Fibroblast of lung (primary cell): ENCODE measurements at regions not wholly inside any gene's neighbourhood (a gene's known extent, or its start where the extent isn't known, plus 50 kb on each side); places are given as distances from the start of the nearest gene placed in this dataset.

Experiments used
- DNase-seq, 2 donors: peaks; one replicate each; pipeline versions ENCODE4 v3.0.0 to v3.0.0-alpha.2; 2010; ENCODE audit warnings: low read depth in 2 of 2
- H2AFZ ChIP-seq: 2 replicates; pipeline ENCODE4 v1.5.1; 2012; ENCODE audit warnings: low read length, control low read depth, inconsistent platforms
- H3K27ac ChIP-seq: 2 replicates; pipeline ENCODE4 v1.5.1; 2011; ENCODE audit warnings: low read length, control low read depth; ENCODE audit not compliant: insufficient read depth
- H3K27me3 ChIP-seq: 2 replicates; pipeline ENCODE4 v1.5.1; 2011; ENCODE audit warnings: mild to moderate bottlenecking, low read length; ENCODE audit not compliant: control insufficient read depth, insufficient read depth
- H3K36me3 ChIP-seq: 2 replicates; pipeline ENCODE4 v1.5.1; 2011; ENCODE audit warnings: low read length; ENCODE audit not compliant: control insufficient read depth, insufficient read depth
- H3K4me1 ChIP-seq: 2 replicates; pipeline ENCODE4 v1.5.1; 2011; ENCODE audit warnings: low read length; ENCODE audit not compliant: control insufficient read depth, insufficient read depth; ENCODE audit errors: extremely low read depth
- H3K4me2 ChIP-seq: 2 replicates; pipeline ENCODE4 v1.5.1; 2011; ENCODE audit warnings: low read length, control low read depth; ENCODE audit not compliant: insufficient read depth; ENCODE audit errors: extremely low read depth
- H3K4me3 ChIP-seq, 4 experiments: fragments of 200-600 bp in 1 of 4; sonication (generic) in 1 of 4; replicated peaks in 1 of 4; 2 replicates each; pipeline ENCODE4 v1.5.1; 2011 to 2016; ENCODE audit warnings: low read length in 4 of 4, low read depth in 3 of 4, mild to moderate bottlenecking in 3 of 4, control low read depth in 2 of 4, inconsistent platforms in 1 of 4, mixed read lengths in 1 of 4; ENCODE audit not compliant: insufficient read depth in 1 of 4; ENCODE audit errors: control extremely low read depth in 1 of 4
- H3K79me2 ChIP-seq: 2 replicates; pipeline ENCODE4 v1.5.1; 2012; ENCODE audit warnings: mild to moderate bottlenecking, low read length, inconsistent platforms; ENCODE audit not compliant: control insufficient read depth, insufficient read depth
- H3K9ac ChIP-seq: 2 replicates; pipeline ENCODE4 v1.5.1; 2011; ENCODE audit warnings: mild to moderate bottlenecking, low read length, control low read depth; ENCODE audit not compliant: insufficient read depth
- H3K9me3 ChIP-seq: 2 replicates; pipeline ENCODE4 v1.5.1; 2012; ENCODE audit warnings: low read depth, low read length; ENCODE audit not compliant: control insufficient read depth, insufficient read depth
- H4K20me1 ChIP-seq: 2 replicates; pipeline ENCODE4 v1.5.1; 2011; ENCODE audit warnings: low read length; ENCODE audit not compliant: control insufficient read depth, insufficient read depth; ENCODE audit errors: extremely low read depth
- CTCF ChIP-seq, 2 donors: IDR thresholded peaks in 1 of 2; conservative IDR thresholded peaks in 1 of 2; 1 replicate in 1 of 2; 2 replicates in 1 of 2; pipeline ENCODE4 v1.5.1; 2011 to 2012; ENCODE audit warnings: low read length in 2 of 2, control low read depth in 1 of 2, inconsistent platforms in 1 of 2, low read depth in 1 of 2, mild to moderate bottlenecking in 1 of 2
- EZH2 ChIP-seq: IDR thresholded peaks from 2 replicates; pipeline ENCODE4 v1.5.1; 2012; ENCODE audit warnings: low read length, control low read depth, mild to moderate bottlenecking; ENCODE audit errors: missing control alignments

GRCh38 chr7:155225516-155225915 is 72.2 kb upstream of the INSIG1 start:
- Histone ChIP-seq H3K27me3 (no peaks in the 10 kb centered on the region), H4K20me1 (no peaks in the 10 kb centered on the region), H3K4me1 (peaks cover 4% of the 10 kb centered on the region), H3K36me3 (no peaks in the 10 kb centered on the region), H3K79me2 (no peaks in the 10 kb centered on the region), H3K9me3 (no peaks in the 10 kb centered on the region), H3K9ac (no peak overlapping the region), H3K27ac (no peak overlapping the region), H3K4me2 (no peak overlapping the region), H3K4me3 (no peak overlapping the region), H2AFZ (no peak overlapping the region)
- DNase-seq, result no peak
- TF ChIP-seq EZH2, result no peak
- no peak for TF ChIP-seq CTCF (conservative IDR thresholded peaks at IDR 0.05 in 1 of 2, IDR thresholded peaks at IDR 0.05 in 1 of 2; ENCODE audit: low read depth in 1 of 2, low read length in 2 of 2)

GRCh38 chr7:155226261-155227003 is 71.2 kb upstream of the INSIG1 start:
- no peaks in the 10 kb centered on the region for H3K36me3 ChIP-seq
- H2AFZ ChIP-seq, result no peak overlapping the region
- TF ChIP-seq CTCF (conservative IDR thresholded peaks at IDR 0.05 in 1 of 2, IDR thresholded peaks at IDR 0.05 in 1 of 2; ENCODE audit: low read depth in 1 of 2, low read length in 2 of 2) (no peak), EZH2 (no peak)
- no peak overlapping the region for H3K27ac ChIP-seq
- no peaks in the 10 kb centered on the region for H3K27me3 ChIP-seq
- no peaks in the 10 kb centered on the region for H3K9me3 ChIP-seq
- no peak for DNase-seq
- no peak overlapping the region for H3K9ac ChIP-seq
- H3K4me3 ChIP-seq, result no peak overlapping the region
- peaks cover 4% of the 10 kb centered on the region for H3K4me1 ChIP-seq
- no peaks in the 10 kb centered on the region for H4K20me1 ChIP-seq
- H3K79me2 ChIP-seq, result no peaks in the 10 kb centered on the region
- H3K4me2 ChIP-seq, result no peak overlapping the region

- no peaks in the 10 kb centered on the region for H4K20me1 ChIP-seq
- no peaks in the 10 kb centered on the region for H3K9me3 ChIP-seq
- no peak overlapping the region for H3K27ac ChIP-seq
- no peak overlapping the region for H3K4me3 ChIP-seq
- H2AFZ ChIP-seq, result no peak overlapping the region
- no peak overlapping the region for H3K9ac ChIP-seq
- no peak for DNase-seq
- TF ChIP-seq CTCF (conservative IDR thresholded peaks at IDR 0.05 in 1 of 2, IDR thresholded peaks at IDR 0.05 in 1 of 2; ENCODE audit: low read depth in 1 of 2, low read length in 2 of 2) (no peak), EZH2 (no peak)
- peaks cover 4% of the 10 kb centered on the region for H3K4me1 ChIP-seq
- H3K36me3 ChIP-seq, result no peaks in the 10 kb centered on the region
- H3K4me2 ChIP-seq, result no peak overlapping the region
- H3K27me3 ChIP-seq, result no peaks in the 10 kb centered on the region
- no peaks in the 10 kb centered on the region for H3K79me2 ChIP-seq
Measured at GRCh38 chr7:155227004-155227787, 70.5 kb upstream of the INSIG1 start.
